Thyroid gland (tissue), 4 donors: ENCODE measurements at regions not wholly inside any gene's neighbourhood (a gene's known extent, or its start where the extent isn't known, plus 50 kb on each side); places are given as distances from the start of the nearest gene placed in this dataset.
"Not testable (repeated sequence)": the region's sequence is repeated elsewhere in the genome, so short reads cannot be mapped to it uniquely, and the experiment has no call there.

Source experiments
- POLR2A ChIP-seq, 2 donors: fragments of 450-650 bp; IDR thresholded peaks; one replicate each; pipeline ENCODE4 v1.6.1; 2017; ENCODE audit warnings: antibody characterized with exemption in 2 of 2, mild to moderate bottlenecking in 2 of 2, moderate library complexity in 1 of 2
- TF ChIP-seq, protein P1 (sequence below), 6 experiments: fragments of 200-600 bp in 3 of 6; fragments of 450-650 bp in 3 of 6; sonication (generic) in 3 of 6; IDR thresholded peaks; one replicate each; pipeline ENCODE4 v1.5.1; 2016 to 2019; ENCODE audit warnings: antibody characterized with exemption in 6 of 6, mild to moderate bottlenecking in 2 of 6, inconsistent platforms in 1 of 6, moderate library complexity in 1 of 6

DNA sequence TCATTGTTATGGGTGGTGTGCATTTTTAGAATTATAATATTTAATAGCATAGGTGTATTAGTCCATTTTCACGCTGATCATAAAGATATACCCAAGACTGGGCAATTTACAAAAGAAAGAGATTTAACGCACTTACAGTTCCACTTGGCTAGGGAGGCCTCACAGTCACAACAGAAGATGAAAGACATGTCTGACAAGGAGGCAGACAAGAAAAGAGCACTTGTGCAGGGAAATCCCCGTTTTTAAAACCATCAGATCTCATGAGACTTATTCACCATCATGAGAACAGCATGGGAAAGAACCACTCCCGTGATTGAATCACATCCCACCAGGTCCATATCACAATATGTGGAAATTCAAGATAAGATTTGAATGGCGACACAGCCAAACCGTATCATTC, 283.4 kb downstream of the ZFY start:
- TF ChIP-seq, protein P1, sequence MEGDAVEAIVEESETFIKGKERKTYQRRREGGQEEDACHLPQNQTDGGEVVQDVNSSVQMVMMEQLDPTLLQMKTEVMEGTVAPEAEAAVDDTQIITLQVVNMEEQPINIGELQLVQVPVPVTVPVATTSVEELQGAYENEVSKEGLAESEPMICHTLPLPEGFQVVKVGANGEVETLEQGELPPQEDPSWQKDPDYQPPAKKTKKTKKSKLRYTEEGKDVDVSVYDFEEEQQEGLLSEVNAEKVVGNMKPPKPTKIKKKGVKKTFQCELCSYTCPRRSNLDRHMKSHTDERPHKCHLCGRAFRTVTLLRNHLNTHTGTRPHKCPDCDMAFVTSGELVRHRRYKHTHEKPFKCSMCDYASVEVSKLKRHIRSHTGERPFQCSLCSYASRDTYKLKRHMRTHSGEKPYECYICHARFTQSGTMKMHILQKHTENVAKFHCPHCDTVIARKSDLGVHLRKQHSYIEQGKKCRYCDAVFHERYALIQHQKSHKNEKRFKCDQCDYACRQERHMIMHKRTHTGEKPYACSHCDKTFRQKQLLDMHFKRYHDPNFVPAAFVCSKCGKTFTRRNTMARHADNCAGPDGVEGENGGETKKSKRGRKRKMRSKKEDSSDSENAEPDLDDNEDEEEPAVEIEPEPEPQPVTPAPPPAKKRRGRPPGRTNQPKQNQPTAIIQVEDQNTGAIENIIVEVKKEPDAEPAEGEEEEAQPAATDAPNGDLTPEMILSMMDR (IDR thresholded peaks at IDR 0.05), result not testable (repeated sequence)
- not testable (repeated sequence) for TF ChIP-seq POLR2A (IDR thresholded peaks at IDR 0.05)
